Naive thymus-derived CD4-positive, alpha-beta T cell (primary cell): ENCODE measurements at regions not wholly inside any gene's neighbourhood (a gene's known extent, or its start where the extent isn't known, plus 50 kb on each side); places are given as distances from the start of the nearest gene placed in this dataset.

ENCODE experiments used
- ATAC-seq: fragments of 150-1000 bp; cut with Tn5 transposase; 2 replicates; pipeline ENCODE4 v1.10.0; 2021; ENCODE audit warnings: mild to moderate bottlenecking, moderate library complexity
- CTCF ChIA-PET: fragments of 350-600 bp; sonication (Branson Sonifier 250); formaldehyde crosslinking; loops from one replicate; lab custom pipeline; 2021; ENCODE audit warnings: antibody characterized with exemption; lab: Charles Lee
- POLR2A ChIA-PET: fragments of 350-600 bp; sonication (Branson Sonifier 250); formaldehyde crosslinking; loops from one replicate; lab custom pipeline; 2021; ENCODE audit warnings: antibody characterized with exemption, inconsistent platforms; lab: Charles Lee
- DNase-seq, 9 donors: peaks; one replicate each; pipeline versions ENCODE4 v3.0.0 to v3.0.0-alpha.2; 2020 to 2022; ENCODE audit warnings: mixed read lengths in 1 of 9
- H3K27ac ChIP-seq: one replicate; pipeline ENCODE4 v1.7.0; 2013; ENCODE audit warnings: mild to moderate bottlenecking, low read depth, low read length, moderate library complexity
- H3K27me3 ChIP-seq, 2 donors: one replicate each; pipeline ENCODE4 v1.7.0; 2013; ENCODE audit warnings: low read length in 2 of 2, mild to moderate bottlenecking in 2 of 2, moderate library complexity in 2 of 2; ENCODE audit not compliant: control insufficient read depth in 2 of 2, insufficient read depth in 2 of 2
- H3K36me3 ChIP-seq, 3 experiments: 1 replicate in 2 of 3; 2 replicates in 1 of 3; pipeline ENCODE4 v1.7.0; 2013; ENCODE audit warnings: low read length in 3 of 3, mild to moderate bottlenecking in 3 of 3, moderate library complexity in 1 of 3; ENCODE audit not compliant: insufficient read depth in 3 of 3, control insufficient read depth in 2 of 3
- H3K4me1 ChIP-seq, 2 donors: one replicate each; pipeline ENCODE4 v1.7.0; 2013; ENCODE audit warnings: low read length in 2 of 2, mild to moderate bottlenecking in 2 of 2, moderate library complexity in 1 of 2; ENCODE audit not compliant: control insufficient read depth in 2 of 2, insufficient read depth in 2 of 2
- H3K4me3 ChIP-seq: 2 replicates; pipeline ENCODE4 v1.7.0; 2013; ENCODE audit warnings: mild to moderate bottlenecking, low read length
- H3K9me3 ChIP-seq, 3 experiments: 1 replicate in 2 of 3; 2 replicates in 1 of 3; pipeline ENCODE4 v1.7.0; 2013; ENCODE audit warnings: low read length in 3 of 3; ENCODE audit not compliant: control insufficient read depth in 2 of 3
- H3K27ac Mint-ChIP-seq, 9 donors: one replicate each; pipeline ENCODE4 v1.8.0; 2020 to 2022; ENCODE audit warnings: mixed read lengths in 9 of 9, mild to moderate bottlenecking in 8 of 9, moderate library complexity in 5 of 9, inconsistent platforms in 2 of 9
- H3K27me3 Mint-ChIP-seq, 5 donors: one replicate each; pipeline ENCODE4 v1.8.0; 2021 to 2022; ENCODE audit warnings: mixed read lengths in 5 of 5, mild to moderate bottlenecking in 1 of 5
- H3K36me3 Mint-ChIP-seq, 5 donors: one replicate each; pipeline ENCODE4 v1.8.0; 2020 to 2022; ENCODE audit warnings: mixed read lengths in 5 of 5, mild to moderate bottlenecking in 3 of 5, inconsistent platforms in 1 of 5
- H3K4me1 Mint-ChIP-seq, 7 donors: one replicate each; pipeline ENCODE4 v1.8.0; 2020 to 2022; ENCODE audit warnings: mixed read lengths in 7 of 7, mild to moderate bottlenecking in 3 of 7, inconsistent platforms in 1 of 7
- H3K4me3 Mint-ChIP-seq, 10 donors: one replicate each; pipeline ENCODE4 v1.8.0; 2020 to 2022; ENCODE audit warnings: mild to moderate bottlenecking in 10 of 10, mixed read lengths in 10 of 10, moderate library complexity in 6 of 10, inconsistent platforms in 2 of 10
- H3K9me3 Mint-ChIP-seq, 11 donors: one replicate each; pipeline ENCODE4 v1.8.0; 2020 to 2022; ENCODE audit warnings: mixed read lengths in 11 of 11, mild to moderate bottlenecking in 4 of 11, inconsistent platforms in 1 of 11, moderate library complexity in 1 of 11
- intact Hi-C, 2 donors: fragments of 100-400 bp; cut with micrococcal nuclease; formaldehyde crosslinking; loops; one replicate each; pipeline ENCODE4 v1.15.1; 2023

DNA sequence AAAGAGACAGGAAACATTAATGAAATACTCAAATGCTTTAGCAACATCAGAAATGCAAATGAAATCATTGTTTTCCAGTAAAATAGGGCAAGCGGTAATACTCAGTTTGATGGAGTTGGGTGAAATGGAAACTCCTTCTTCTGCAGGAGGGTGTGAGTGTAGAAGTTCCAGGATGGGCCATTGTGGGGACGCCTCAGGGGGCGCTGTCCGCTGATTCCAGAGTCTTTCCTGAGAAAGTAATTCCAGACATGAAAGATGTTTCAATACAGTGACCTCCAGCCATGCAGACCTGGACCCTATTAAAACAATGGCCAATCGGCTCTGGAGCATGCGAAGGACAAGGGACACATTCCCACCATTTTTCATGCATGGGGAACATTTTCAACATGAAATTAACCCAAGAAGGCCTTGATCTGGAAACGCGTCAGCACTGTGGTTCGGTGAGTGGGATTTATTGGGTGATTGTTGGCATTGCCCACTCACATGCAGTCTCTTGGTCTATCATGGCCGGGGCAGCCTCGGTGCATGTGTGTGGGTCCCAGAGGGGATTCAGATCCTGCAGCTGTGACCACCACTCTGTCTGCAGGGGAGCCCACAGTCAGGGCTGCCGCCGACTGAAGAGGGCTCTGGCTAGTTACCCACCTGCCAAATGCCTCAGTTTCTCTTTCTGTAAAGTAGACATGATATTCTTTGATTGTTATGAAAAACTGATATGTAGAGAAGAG, 132.6 kb upstream of the IRX4 start:
- no peak overlapping the region for H3K27ac Mint-ChIP-seq
- Histone ChIP-seq H3K4me1 (no peaks in the 10 kb centered on the region), H3K4me3 (no peak overlapping the region), H3K27ac (no peak overlapping the region), H3K36me3 (no peaks in the 10 kb centered on the region), H3K27me3 (no peaks in the 10 kb centered on the region), H3K9me3 (no peaks in the 10 kb centered on the region)
- intact Hi-C loops: no loop called here
- H3K36me3 Mint-ChIP-seq: no peaks in the 10 kb centered on the region
- ChIA-PET POLR2A (no interaction called here), CTCF (interaction anchor here (0.8 kb wide), 1 partner anchor 788 kb away, joined by 3 read pairs; no protein-coding TSS in a partner anchor)
- H3K4me3 Mint-ChIP-seq: no peak overlapping the region
- no peaks in the 10 kb centered on the region for H3K9me3 Mint-ChIP-seq
- ATAC-seq (no peak), DNase-seq (no peak)
- peaks cover 0 to 20% (median 4%) of the 10 kb centered on the region in 5 donors for H3K27me3 Mint-ChIP-seq
- no peaks in the 10 kb centered on the region for H3K4me1 Mint-ChIP-seq

DNA sequence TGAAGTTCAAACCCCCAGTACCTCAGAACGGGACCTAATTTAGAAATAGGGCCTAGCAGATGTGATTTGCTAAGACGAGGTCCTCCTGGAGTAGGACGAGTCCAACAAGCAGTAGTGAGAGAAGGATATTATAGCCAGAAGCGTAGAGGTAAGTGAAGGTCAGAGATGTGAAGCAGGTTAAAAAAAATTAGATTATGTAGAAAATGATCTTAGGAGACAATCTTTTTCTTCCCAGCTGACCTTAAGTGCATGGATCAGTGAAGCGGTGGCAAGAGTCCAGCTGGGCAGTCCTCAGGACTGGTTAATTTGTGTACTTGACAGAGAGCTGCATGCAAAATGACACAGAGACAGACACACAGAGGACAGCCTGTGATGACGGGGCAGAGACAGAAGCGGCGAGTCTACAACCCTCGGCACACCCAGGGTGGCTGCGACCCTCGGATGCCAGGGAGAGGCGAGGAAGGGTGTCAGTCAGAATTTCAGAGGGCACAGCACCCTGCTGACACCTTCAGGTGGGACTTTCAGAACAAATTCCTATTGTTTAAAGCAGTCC, 131.4 kb upstream of the IRX4 start:
- Mint-ChIP-seq H3K4me1 (no peaks in the 10 kb centered on the region), H3K36me3 (no peaks in the 10 kb centered on the region), H3K4me3 (no peak overlapping the region), H3K27me3 (peaks cover 0 to 22% (median 8%) of the 10 kb centered on the region in 5 donors), H3K27ac (no peak overlapping the region), H3K9me3 (no peaks in the 10 kb centered on the region)
- no peaks in the 10 kb centered on the region for H3K27me3 ChIP-seq
- no peak overlapping the region for H3K4me3 ChIP-seq
- ChIA-PET CTCF (no interaction called here), POLR2A (no interaction called here)
- H3K27ac ChIP-seq: no peak overlapping the region
- no peaks in the 10 kb centered on the region for H3K9me3 ChIP-seq
- intact Hi-C loops: no loop called here
- H3K36me3 ChIP-seq: no peaks in the 10 kb centered on the region
- DNase-seq (no peak), ATAC-seq (no peak)
- no peaks in the 10 kb centered on the region for H3K4me1 ChIP-seq

DNA sequence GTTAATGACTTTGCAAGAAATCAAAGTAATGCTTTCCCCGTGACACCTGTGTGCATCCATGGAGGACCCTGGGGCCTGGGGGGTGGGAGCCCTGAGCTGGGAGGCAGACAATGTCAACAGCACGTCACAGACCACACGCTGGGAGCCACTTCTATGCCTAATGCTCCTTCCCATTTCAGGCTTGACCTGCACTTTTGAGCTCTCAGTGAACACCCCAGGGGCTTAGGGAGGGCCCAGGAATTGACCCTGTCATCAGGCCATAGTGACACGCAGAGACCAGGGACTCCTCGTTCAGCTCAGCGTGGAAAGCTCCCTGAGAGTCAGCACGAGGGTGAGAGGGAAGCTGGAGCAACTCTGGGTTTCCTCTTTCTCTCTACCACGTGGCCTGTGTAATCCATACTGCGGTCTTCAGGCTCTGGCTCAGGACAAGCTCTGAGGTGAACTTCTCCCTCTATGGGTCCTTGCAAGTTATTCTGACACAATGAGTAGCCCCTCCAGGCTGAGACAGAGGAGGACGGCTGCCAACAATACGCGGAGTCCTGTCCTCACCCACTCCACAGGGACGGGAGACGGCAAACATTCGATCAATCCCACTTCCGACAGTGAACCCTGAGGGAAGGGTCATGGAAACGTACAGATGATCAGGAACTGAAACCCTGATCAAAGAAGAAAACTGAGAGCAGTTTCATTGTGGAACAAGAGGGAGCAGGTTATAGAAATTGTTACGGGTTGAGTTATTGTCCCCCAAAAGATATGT, 130.8 kb upstream of the IRX4 start:
- Histone ChIP-seq H3K4me1 (no peaks in the 10 kb centered on the region), H3K4me3 (no peak overlapping the region), H3K27me3 (no peaks in the 10 kb centered on the region), H3K36me3 (no peaks in the 10 kb centered on the region), H3K27ac (no peak overlapping the region), H3K9me3 (no peaks in the 10 kb centered on the region)
- Mint-ChIP-seq H3K27me3 (peaks cover 0 to 29% (median 13%) of the 10 kb centered on the region in 5 donors), H3K27ac (no peak overlapping the region), H3K9me3 (no peaks in the 10 kb centered on the region), H3K4me1 (no peaks in the 10 kb centered on the region), H3K36me3 (no peaks in the 10 kb centered on the region), H3K4me3 (no peak overlapping the region)
- ATAC-seq: no peak
- POLR2A ChIA-PET: no interaction called here
- DNase-seq: no peak
- intact Hi-C loops: no loop called here
- CTCF ChIA-PET: interaction anchor here (0.7 kb wide), 1 partner anchor 290 kb away, joined by 3 read pairs; no protein-coding TSS in a partner anchor

GRCh38 chr5:2012885-2013284, 130.2 kb upstream of the IRX4 start:
- H3K27ac Mint-ChIP-seq: no peak overlapping the region
- CTCF ChIA-PET: interaction anchor here (0.7 kb wide), 1 partner anchor 290 kb away, joined by 3 read pairs; no protein-coding TSS in a partner anchor

DNA sequence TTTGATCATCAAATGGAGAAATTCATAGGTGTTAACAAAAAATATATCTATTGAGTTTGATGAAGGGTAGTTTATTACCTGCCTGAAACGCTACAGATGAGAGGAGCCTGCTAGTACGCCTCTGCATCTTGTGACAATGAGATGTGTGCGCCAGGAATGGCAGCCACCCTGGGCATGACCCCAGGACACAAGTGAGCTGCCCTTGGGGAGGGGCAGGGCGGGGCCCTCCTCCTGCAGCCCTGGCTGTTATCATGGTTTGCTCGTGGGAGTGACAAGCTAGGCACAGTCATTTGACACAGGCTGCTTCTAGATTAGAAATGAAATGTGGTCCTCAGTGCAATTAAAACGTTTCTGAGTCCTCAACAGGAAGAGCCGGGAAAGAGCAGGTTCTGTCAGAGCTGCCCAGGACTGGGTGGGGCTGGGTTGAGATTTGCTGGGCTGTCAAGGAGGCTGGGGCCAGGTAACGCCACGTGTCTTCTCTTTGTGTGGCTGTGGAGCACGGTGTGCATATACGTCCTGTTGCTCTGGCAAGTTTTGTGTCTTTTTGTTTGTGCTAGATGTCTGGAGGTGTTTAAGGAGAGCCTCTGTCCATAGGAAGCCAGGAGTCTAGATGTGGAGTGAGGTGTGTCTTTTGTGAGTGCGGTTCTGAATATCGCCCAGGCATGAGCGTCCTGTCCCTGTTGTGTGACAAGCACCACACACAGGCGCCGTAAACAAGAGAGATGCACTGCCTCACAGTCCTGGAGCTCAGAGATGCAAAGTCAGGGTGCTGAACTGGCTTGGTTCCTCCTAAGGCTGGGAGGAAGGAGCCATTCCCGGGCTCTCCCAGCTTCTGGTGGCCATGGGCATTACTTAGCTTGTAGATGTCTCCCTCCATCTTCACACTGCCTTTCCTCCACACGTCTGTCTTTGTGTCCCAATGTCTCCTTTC, 129.0 kb upstream of the IRX4 start:
- Histone ChIP-seq H3K27ac (no peak overlapping the region), H3K4me1 (no peaks in the 10 kb centered on the region), H3K27me3 (no peaks in the 10 kb centered on the region), H3K9me3 (no peaks in the 10 kb centered on the region), H3K4me3 (no peak overlapping the region), H3K36me3 (no peaks in the 10 kb centered on the region)
- Mint-ChIP-seq H3K4me3 (no peak overlapping the region), H3K27me3 (peaks cover 0 to 29% (median 18%) of the 10 kb centered on the region in 5 donors), H3K9me3 (no peaks in the 10 kb centered on the region), H3K27ac (no peak overlapping the region), H3K36me3 (no peaks in the 10 kb centered on the region), H3K4me1 (no peaks in the 10 kb centered on the region)
- intact Hi-C loops: no loop called here
- ATAC-seq (no peak), DNase-seq (no peak)
- ChIA-PET CTCF (interaction anchor here (0.6 kb wide), 1 partner anchor 273 kb away, joined by 3 read pairs; no protein-coding TSS in a partner anchor), POLR2A (interaction anchor here (0.6 kb wide), 1 partner anchor 394 kb away, joined by 3 read pairs; no protein-coding TSS in a partner anchor)

More at GRCh38 chr5:2012885-2013284, 130.2 kb upstream of the IRX4 start:
- H3K4me1 ChIP-seq: no peaks in the 10 kb centered on the region
- no peak overlapping the region for H3K27ac ChIP-seq
- H3K36me3 Mint-ChIP-seq: no peaks in the 10 kb centered on the region
- intact Hi-C loops: no loop called here
- ATAC-seq (no peak), DNase-seq (no peak)
- H3K4me1 Mint-ChIP-seq: no peaks in the 10 kb centered on the region
- no peak overlapping the region for H3K4me3 ChIP-seq
- H3K36me3 ChIP-seq: no peaks in the 10 kb centered on the region
- H3K27me3 ChIP-seq: no peaks in the 10 kb centered on the region
- no peak overlapping the region for H3K4me3 Mint-ChIP-seq
- H3K27me3 Mint-ChIP-seq: peaks cover 0 to 30% (median 18%) of the 10 kb centered on the region in 5 donors
- no peaks in the 10 kb centered on the region for H3K9me3 Mint-ChIP-seq
- POLR2A ChIA-PET: no interaction called here
- H3K9me3 ChIP-seq: no peaks in the 10 kb centered on the region

DNA sequence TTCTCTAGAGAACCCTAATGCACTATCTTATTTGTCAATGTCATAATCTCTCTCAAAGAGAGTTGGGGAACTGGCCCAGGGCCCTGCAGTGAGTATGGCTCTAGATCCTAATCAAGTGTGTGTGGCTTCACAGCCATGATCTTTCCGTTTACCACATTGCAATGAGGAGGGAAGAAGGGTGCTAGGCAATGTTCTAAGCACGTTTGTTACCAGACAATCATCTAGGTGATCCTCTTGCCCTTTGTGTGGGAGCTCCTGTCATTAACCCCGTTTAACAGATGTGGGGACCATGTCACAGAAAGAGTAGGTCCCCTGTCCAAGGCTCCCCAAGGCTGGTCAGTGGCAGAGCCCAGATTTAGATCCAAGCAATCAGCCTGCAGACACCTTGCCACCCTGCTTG, 128.2 kb upstream of the IRX4 start:
- Histone ChIP-seq H3K4me1 (no peaks in the 10 kb centered on the region), H3K36me3 (no peaks in the 10 kb centered on the region), H3K27ac (no peak overlapping the region), H3K9me3 (no peaks in the 10 kb centered on the region), H3K4me3 (no peak overlapping the region), H3K27me3 (no peaks in the 10 kb centered on the region)
- Mint-ChIP-seq H3K9me3 (no peaks in the 10 kb centered on the region), H3K4me3 (no peak overlapping the region), H3K36me3 (no peaks in the 10 kb centered on the region), H3K27me3 (peaks cover 0 to 22% (median 18%) of the 10 kb centered on the region in 5 donors), H3K4me1 (no peaks in the 10 kb centered on the region), H3K27ac (no peak overlapping the region)
- no peak for ATAC-seq
- DNase-seq: no peak
- ChIA-PET CTCF (interaction anchor here (0.6 kb wide), 1 partner anchor 273 kb away, joined by 3 read pairs; no protein-coding TSS in a partner anchor), POLR2A (no interaction called here)
- intact Hi-C loops: no loop called here
